HCEC 1CT (cell line): ENCODE measurements at regions not wholly inside any gene's neighbourhood (a gene's known extent, or its start where the extent isn't known, plus 50 kb on each side); places are given as distances from the start of the nearest gene placed in this dataset.
"Not testable (repeated sequence)": the region's sequence is repeated elsewhere in the genome, so short reads cannot be mapped to it uniquely, and the experiment has no call there.

ENCODE experiments used
- DNase-seq: peaks from one replicate; pipeline ENCODE4 v3.0.0-alpha.2; 2017

DNA sequence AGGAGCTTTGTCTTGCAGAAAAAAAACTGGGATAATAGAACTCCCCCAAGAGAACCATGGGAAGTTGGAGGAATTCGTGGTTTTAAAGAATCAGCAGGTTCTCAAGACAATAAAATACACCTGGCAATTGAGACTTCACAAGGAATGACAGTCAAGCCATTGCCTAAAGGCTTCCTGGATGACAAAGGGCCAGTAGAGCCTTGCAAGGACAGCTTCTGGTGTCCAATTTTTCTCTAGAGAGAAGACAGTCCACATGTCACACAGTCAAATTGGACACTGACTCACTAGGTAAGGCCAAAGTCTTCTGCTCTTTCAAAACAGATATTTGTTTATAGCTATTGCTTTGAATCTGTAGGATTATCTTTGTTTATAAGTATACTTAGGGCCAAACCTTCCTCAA is 80.3 kb upstream of the BMP5 start:
- DNase-seq = no peak

DNA sequence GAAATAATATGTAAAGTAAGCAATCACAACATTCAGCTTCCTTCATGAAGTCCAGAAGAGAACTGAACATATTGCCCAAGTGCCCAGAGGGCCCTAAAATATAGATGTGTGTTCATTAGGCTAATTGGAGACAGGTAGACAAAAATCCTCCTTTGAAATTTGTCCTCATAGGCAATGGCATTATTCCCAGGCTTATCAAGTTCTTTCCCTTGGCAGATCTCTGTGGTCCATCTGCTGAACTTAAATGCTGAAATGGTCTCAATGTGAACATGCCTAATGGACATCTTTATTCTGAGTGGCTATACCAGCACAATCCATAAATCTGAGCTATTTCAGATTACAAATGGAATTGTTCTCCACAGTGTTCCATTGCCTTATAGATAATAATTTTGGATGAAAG is 79.0 kb upstream of the BMP5 start:
- DNase-seq = no peak

GRCh38 chr6:55953335-55953734 is 77.9 kb upstream of the BMP5 start:
- DNase-seq = peak; percentile 75

GRCh38 chr6:55950071-55950814 is 74.9 kb upstream of the BMP5 start:
- no peak for DNase-seq

DNA sequence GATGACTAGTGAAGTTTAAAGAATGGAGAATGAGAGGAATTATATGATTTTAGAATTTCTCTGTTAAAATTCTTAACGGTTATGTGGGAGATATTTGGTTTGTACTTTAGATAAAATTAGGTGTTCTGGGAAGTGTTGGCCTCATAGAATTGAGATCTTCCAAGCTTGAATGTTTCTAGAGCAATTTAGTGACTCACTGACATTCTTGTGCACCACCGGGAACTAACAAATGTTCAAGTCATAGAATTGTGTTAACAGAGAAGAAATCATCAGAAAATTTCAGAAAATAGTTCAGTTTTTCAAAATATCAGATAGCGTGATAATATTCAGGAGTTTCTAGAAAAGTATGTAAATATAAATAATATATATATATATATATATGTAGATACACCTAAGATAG is 67.9 kb upstream of the BMP5 start:
- DNase-seq = peak; percentile 40

DNA sequence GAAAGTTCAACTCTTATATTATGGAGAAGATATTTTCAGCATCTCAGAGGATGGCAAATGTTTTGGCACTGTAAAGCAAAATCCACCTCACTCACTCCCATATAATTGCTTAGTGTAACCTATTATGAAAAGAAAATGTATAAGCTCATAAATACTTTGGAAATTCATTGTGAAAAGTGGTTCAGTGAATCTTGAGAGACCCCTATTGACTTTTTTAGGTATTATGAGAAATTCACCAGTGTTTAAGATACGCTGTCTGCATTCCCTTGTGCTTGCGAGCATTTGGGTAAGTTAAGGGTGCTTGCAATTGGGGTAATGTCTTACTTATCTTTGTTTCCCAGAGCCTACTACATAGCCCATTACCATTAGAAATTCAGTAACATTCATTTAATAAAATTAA is 66.3 kb upstream of the BMP5 start:
- DNase-seq = peak; percentile 30

- DNase-seq = no peak
These were observed 62.7 kb upstream of the BMP5 start for GRCh38 chr6:55937951-55938690.

- DNase-seq = no peak
These were observed 62.0 kb upstream of the BMP5 start for GRCh38 chr6:55937261-55937947.

GRCh38 chr6:55931101-55931500 is 55.7 kb upstream of the BMP5 start:
- DNase-seq = no peak

DNA sequence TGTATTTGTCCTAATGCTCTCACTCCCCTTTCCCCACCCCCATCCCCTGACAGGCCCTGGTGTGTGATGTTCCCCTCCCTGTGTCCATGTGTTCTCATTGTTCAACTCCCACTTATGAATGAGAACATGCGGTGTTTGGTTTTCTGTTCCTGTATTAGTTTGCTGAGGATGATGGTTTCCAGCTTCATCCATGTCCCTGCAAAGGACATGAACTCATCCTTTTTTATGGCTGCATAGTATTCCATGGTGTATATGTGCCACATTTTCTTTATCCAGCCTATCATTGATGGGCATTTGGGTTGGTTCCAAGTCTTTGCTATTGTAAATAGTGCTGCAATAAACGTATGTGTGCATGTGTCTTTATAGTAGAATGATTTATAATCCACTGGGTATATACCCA is 52.3 kb upstream of the BMP5 start:
- DNase-seq = not testable (repeated sequence)

DNA sequence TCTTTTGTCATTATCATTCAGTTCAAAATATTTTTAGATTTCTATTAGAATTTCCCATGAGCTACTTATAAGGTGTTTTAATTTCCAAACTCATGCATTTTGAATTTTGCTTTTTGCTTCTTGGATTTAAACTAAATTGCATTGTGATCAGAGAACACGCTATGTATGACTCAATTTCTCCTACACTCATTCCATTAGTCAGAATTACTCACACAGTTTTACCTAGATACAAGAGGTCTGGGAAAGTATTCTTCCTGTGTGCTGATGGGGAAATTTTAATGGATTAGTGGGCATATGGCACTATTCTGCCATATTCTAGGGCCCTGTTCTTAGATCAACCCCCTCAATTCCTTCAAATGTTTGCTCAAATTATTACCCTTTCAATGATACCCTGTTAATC is 49.9 kb upstream of the BMP5 start:
- DNase-seq = peak; percentile 93
